ENCODE measurements at regions not wholly inside any gene's neighbourhood (a gene's known extent, or its start where the extent isn't known, plus 50 kb on each side); places are given as distances from the start of the nearest gene placed in this dataset.

GRCh38 chr18:4831791-4832375, 365.2 kb downstream of the AKAIN1 start:
- Histone ChIP-seq H3K27ac (ENCODE audit: low read depth, low read length) (no peak overlapping the region), H3K27me3 (ENCODE audit: control insufficient read depth in 2 of 2, insufficient read depth in 2 of 2, low read length in 2 of 2) (no peaks in the 10 kb centered on the region), H3K4me1 (ENCODE audit: control insufficient read depth in 2 of 2, insufficient read depth in 2 of 2, low read length in 2 of 2) (no peaks in the 10 kb centered on the region), H3K4me3 (ENCODE audit: low read length) (no peak overlapping the region), H3K9me3 (ENCODE audit: control insufficient read depth in 2 of 3, low read length in 3 of 3) (no peaks in the 10 kb centered on the region), H3K36me3 (ENCODE audit: control insufficient read depth in 2 of 3, insufficient read depth in 3 of 3, low read length in 3 of 3) (no peaks in the 10 kb centered on the region)
- no peak overlapping the region for H3K4me3 Mint-ChIP-seq
- ATAC-seq (no peak), DNase-seq (no peak)
- no peaks in the 10 kb centered on the region for H3K27me3 Mint-ChIP-seq
- ChIA-PET POLR2A (no interaction called here), CTCF (no interaction called here)
- peaks cover 0 to 7% (median under 1%) of the 10 kb centered on the region in 11 donors for H3K9me3 Mint-ChIP-seq
- intact Hi-C loops (cut with micrococcal nuclease): no loop called here
- H3K36me3 Mint-ChIP-seq: no peaks in the 10 kb centered on the region
- no peak overlapping the region for H3K27ac Mint-ChIP-seq
- H3K4me1 Mint-ChIP-seq: no peaks in the 10 kb centered on the region

DNA sequence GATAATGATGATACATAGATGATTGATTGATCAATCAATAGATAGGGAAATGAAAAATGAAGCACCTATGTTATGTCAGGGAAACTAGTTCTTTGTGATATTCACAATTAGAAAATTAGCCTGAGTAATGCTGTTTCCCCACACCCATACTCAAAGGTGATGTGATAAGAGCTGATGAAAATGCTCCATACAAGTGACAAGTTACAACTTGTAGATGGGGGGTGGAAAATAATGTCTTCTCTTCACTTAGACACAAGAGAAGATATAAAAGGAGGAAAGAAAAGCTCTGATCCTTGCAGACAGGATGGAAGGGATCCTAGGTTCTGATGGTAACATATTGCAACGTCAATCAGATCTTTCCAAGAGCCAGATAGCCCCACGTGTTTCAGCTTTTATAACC, 365.9 kb downstream of the AKAIN1 start:
- Mint-ChIP-seq H3K4me1 (no peaks in the 10 kb centered on the region), H3K4me3 (no peak overlapping the region), H3K27ac (no peak overlapping the region), H3K36me3 (no peaks in the 10 kb centered on the region), H3K27me3 (no peaks in the 10 kb centered on the region), H3K9me3 (peaks cover 0 to 9% (median 2%) of the 10 kb centered on the region in 11 donors)
- ChIA-PET POLR2A (no interaction called here), CTCF (no interaction called here)
- H3K27me3 ChIP-seq (ENCODE audit: control insufficient read depth in 2 of 2, insufficient read depth in 2 of 2, low read length in 2 of 2): no peaks in the 10 kb centered on the region
- no peaks in the 10 kb centered on the region for H3K4me1 ChIP-seq (ENCODE audit: control insufficient read depth in 2 of 2, insufficient read depth in 2 of 2, low read length in 2 of 2)
- ATAC-seq (no peak), DNase-seq (no peak)
- intact Hi-C loops (cut with micrococcal nuclease): no loop called here
- no peak overlapping the region for H3K4me3 ChIP-seq (ENCODE audit: low read length)
- H3K36me3 ChIP-seq (ENCODE audit: control insufficient read depth in 2 of 3, insufficient read depth in 3 of 3, low read length in 3 of 3): no peaks in the 10 kb centered on the region
- H3K9me3 ChIP-seq (ENCODE audit: control insufficient read depth in 2 of 3, low read length in 3 of 3): no peaks in the 10 kb centered on the region
- no peak overlapping the region for H3K27ac ChIP-seq (ENCODE audit: low read depth, low read length)

- Mint-ChIP-seq H3K4me3 (no peak overlapping the region), H3K36me3 (peaks cover 0 to 3% (median 0%) of the 10 kb centered on the region in 5 donors), H3K9me3 (peaks cover 2 to 20% (median 8%) of the 10 kb centered on the region in 11 donors), H3K4me1 (no peaks in the 10 kb centered on the region), H3K27ac (no peak overlapping the region), H3K27me3 (peaks cover 0 to 4% (median 0%) of the 10 kb centered on the region in 5 donors)
- Histone ChIP-seq H3K36me3 (ENCODE audit: control insufficient read depth in 2 of 3, insufficient read depth in 3 of 3, low read length in 3 of 3) (no peaks in the 10 kb centered on the region), H3K27me3 (ENCODE audit: control insufficient read depth in 2 of 2, insufficient read depth in 2 of 2, low read length in 2 of 2) (no peaks in the 10 kb centered on the region), H3K4me3 (ENCODE audit: low read length) (no peak overlapping the region), H3K4me1 (ENCODE audit: control insufficient read depth in 2 of 2, insufficient read depth in 2 of 2, low read length in 2 of 2) (no peaks in the 10 kb centered on the region), H3K9me3 (ENCODE audit: control insufficient read depth in 2 of 3, low read length in 3 of 3) (no peaks in the 10 kb centered on the region), H3K27ac (ENCODE audit: low read depth, low read length) (no peak overlapping the region)
- DNase-seq (no peak), ATAC-seq (no peak)
- POLR2A ChIA-PET: no interaction called here
- CTCF ChIA-PET: no interaction called here
- intact Hi-C loops (cut with micrococcal nuclease): no loop called here
Measured at GRCh38 chr18:4823091-4823490, 368.0 kb upstream of the DLGAP1 start.

GRCh38 chr18:4821801-4822200, 366.7 kb upstream of the DLGAP1 start:
- no peak for ATAC-seq
- no peaks in the 10 kb centered on the region for H3K4me1 Mint-ChIP-seq
- Histone ChIP-seq H3K4me3 (ENCODE audit: low read length) (no peak overlapping the region), H3K27ac (ENCODE audit: low read depth, low read length) (no peak overlapping the region), H3K36me3 (ENCODE audit: control insufficient read depth in 2 of 3, insufficient read depth in 3 of 3, low read length in 3 of 3) (no peaks in the 10 kb centered on the region), H3K27me3 (ENCODE audit: control insufficient read depth in 2 of 2, insufficient read depth in 2 of 2, low read length in 2 of 2) (no peaks in the 10 kb centered on the region), H3K9me3 (ENCODE audit: control insufficient read depth in 2 of 3, low read length in 3 of 3) (no peaks in the 10 kb centered on the region), H3K4me1 (ENCODE audit: control insufficient read depth in 2 of 2, insufficient read depth in 2 of 2, low read length in 2 of 2) (no peaks in the 10 kb centered on the region)
- CTCF ChIA-PET: no interaction called here
- peaks cover 0 to 3% (median 0%) of the 10 kb centered on the region in 5 donors for H3K36me3 Mint-ChIP-seq
- peaks cover 0 to 4% (median 0%) of the 10 kb centered on the region in 5 donors for H3K27me3 Mint-ChIP-seq
- DNase-seq: no peak
- peaks cover 2 to 24% (median 8%) of the 10 kb centered on the region in 11 donors for H3K9me3 Mint-ChIP-seq
- POLR2A ChIA-PET: no interaction called here
- intact Hi-C loops (cut with micrococcal nuclease): no loop called here
- no peak overlapping the region for H3K27ac Mint-ChIP-seq
- H3K4me3 Mint-ChIP-seq: no peak overlapping the region

GRCh38 chr18:4817665-4818064, 362.6 kb upstream of the DLGAP1 start:
- H3K9me3 Mint-ChIP-seq: peaks cover 0 to 30% (median 9%) of the 10 kb centered on the region in 11 donors
- H3K4me3 Mint-ChIP-seq: no peak overlapping the region
- Histone ChIP-seq H3K4me1 (ENCODE audit: control insufficient read depth in 2 of 2, insufficient read depth in 2 of 2, low read length in 2 of 2) (no peaks in the 10 kb centered on the region), H3K27ac (ENCODE audit: low read depth, low read length) (no peak overlapping the region), H3K9me3 (ENCODE audit: control insufficient read depth in 2 of 3, low read length in 3 of 3) (no peaks in the 10 kb centered on the region), H3K27me3 (ENCODE audit: control insufficient read depth in 2 of 2, insufficient read depth in 2 of 2, low read length in 2 of 2) (no peaks in the 10 kb centered on the region), H3K4me3 (ENCODE audit: low read length) (no peak overlapping the region), H3K36me3 (ENCODE audit: control insufficient read depth in 2 of 3, insufficient read depth in 3 of 3, low read length in 3 of 3) (no peaks in the 10 kb centered on the region)
- no peak overlapping the region for H3K27ac Mint-ChIP-seq
- CTCF ChIA-PET: no interaction called here
- intact Hi-C loops (cut with micrococcal nuclease): no loop called here
- H3K36me3 Mint-ChIP-seq: no peaks in the 10 kb centered on the region
- no peaks in the 10 kb centered on the region for H3K27me3 Mint-ChIP-seq
- no peak for ATAC-seq
- POLR2A ChIA-PET: no interaction called here
- no peaks in the 10 kb centered on the region for H3K4me1 Mint-ChIP-seq
- DNase-seq: no peak

GRCh38 chr18:4813708-4814107, 358.6 kb upstream of the DLGAP1 start:
- H3K27me3 ChIP-seq (ENCODE audit: control insufficient read depth in 2 of 2, insufficient read depth in 2 of 2, low read length in 2 of 2): no peaks in the 10 kb centered on the region
- H3K9me3 ChIP-seq (ENCODE audit: control insufficient read depth in 2 of 3, low read length in 3 of 3): no peaks in the 10 kb centered on the region
- DNase-seq (no peak), ATAC-seq (no peak)
- no peak overlapping the region for H3K27ac ChIP-seq (ENCODE audit: low read depth, low read length)
- H3K4me3 ChIP-seq (ENCODE audit: low read length): no peak overlapping the region
- no peaks in the 10 kb centered on the region for H3K4me1 ChIP-seq (ENCODE audit: control insufficient read depth in 2 of 2, insufficient read depth in 2 of 2, low read length in 2 of 2)
- ChIA-PET CTCF (no interaction called here), POLR2A (no interaction called here)
- no peaks in the 10 kb centered on the region for H3K27me3 Mint-ChIP-seq
- no peak overlapping the region for H3K4me3 Mint-ChIP-seq
- no peak overlapping the region for H3K27ac Mint-ChIP-seq
- H3K36me3 ChIP-seq (ENCODE audit: control insufficient read depth in 2 of 3, insufficient read depth in 3 of 3, low read length in 3 of 3): no peaks in the 10 kb centered on the region
- H3K4me1 Mint-ChIP-seq: no peaks in the 10 kb centered on the region
- intact Hi-C loops (cut with micrococcal nuclease): no loop called here
- H3K9me3 Mint-ChIP-seq: peaks cover 3 to 19% (median 9%) of the 10 kb centered on the region in 11 donors
- H3K36me3 Mint-ChIP-seq: no peaks in the 10 kb centered on the region

DNA sequence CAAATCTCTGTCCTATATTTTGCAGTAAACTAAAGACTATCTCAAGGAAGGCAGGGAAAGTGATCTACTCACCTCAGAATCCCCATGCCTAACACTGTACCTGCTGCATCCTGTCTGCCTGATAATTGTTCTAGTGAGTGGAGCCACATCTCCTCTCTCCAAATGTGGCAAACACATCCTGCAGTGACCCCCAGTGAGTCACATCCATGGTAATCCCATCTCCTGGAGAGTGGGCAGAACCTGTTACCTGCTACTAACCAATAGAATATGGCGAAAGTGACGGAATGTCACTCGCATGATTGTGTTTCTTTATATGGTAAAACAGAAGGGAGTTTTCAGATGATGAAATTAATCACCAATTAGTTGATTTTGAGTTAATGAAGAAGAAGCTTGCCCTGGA, 353.8 kb upstream of the DLGAP1 start:
- ChIA-PET POLR2A (no interaction called here), CTCF (no interaction called here)
- no peaks in the 10 kb centered on the region for H3K36me3 ChIP-seq (ENCODE audit: control insufficient read depth in 2 of 3, insufficient read depth in 3 of 3, low read length in 3 of 3)
- H3K27ac Mint-ChIP-seq: no peak overlapping the region
- H3K4me3 Mint-ChIP-seq: no peak overlapping the region
- DNase-seq (no peak), ATAC-seq (no peak)
- H3K4me3 ChIP-seq (ENCODE audit: low read length): no peak overlapping the region
- intact Hi-C loops (cut with micrococcal nuclease): no loop called here
- H3K9me3 Mint-ChIP-seq: peaks cover 0 to 20% (median 6%) of the 10 kb centered on the region in 11 donors
- no peaks in the 10 kb centered on the region for H3K4me1 Mint-ChIP-seq
- H3K27me3 Mint-ChIP-seq: no peaks in the 10 kb centered on the region
- no peaks in the 10 kb centered on the region for H3K27me3 ChIP-seq (ENCODE audit: control insufficient read depth in 2 of 2, insufficient read depth in 2 of 2, low read length in 2 of 2)
- no peak overlapping the region for H3K27ac ChIP-seq (ENCODE audit: low read depth, low read length)
- H3K36me3 Mint-ChIP-seq: no peaks in the 10 kb centered on the region
- no peaks in the 10 kb centered on the region for H3K9me3 ChIP-seq (ENCODE audit: control insufficient read depth in 2 of 3, low read length in 3 of 3)
- H3K4me1 ChIP-seq (ENCODE audit: control insufficient read depth in 2 of 2, insufficient read depth in 2 of 2, low read length in 2 of 2): no peaks in the 10 kb centered on the region
